RWPE1 (cell line): ENCODE measurements at regions not wholly inside any gene's neighbourhood (a gene's known extent, or its start where the extent isn't known, plus 50 kb on each side); places are given as distances from the start of the nearest gene placed in this dataset.
"Not testable (repeated sequence)": the region's sequence is repeated elsewhere in the genome, so short reads cannot be mapped to it uniquely, and the experiment has no call there.

Experiments used
- CTCF ChIA-PET: fragments of 350-600 bp; sonication (Branson Sonifier 250); formaldehyde crosslinking; extraction: SDS; loops from one replicate; lab custom pipeline; 2021; lab: Yijun Ruan, JAX
- POLR2A ChIA-PET: fragments of 400-600 bp; formaldehyde crosslinking; extraction: SDS; loops from one replicate; lab custom pipeline; 2020; ENCODE audit warnings: antibody characterized with exemption; ENCODE audit not compliant: low non-redundant PET; lab: Yijun Ruan, JAX
- DNase-seq: peaks from one replicate; pipeline ENCODE4 v3.0.0; 2012; ENCODE audit warnings: low spot score
- H3K27ac ChIP-seq: fragments of 450-650 bp; 2 replicates; pipeline ENCODE4 v1.5.1; 2017
- TF ChIP-seq, protein P1 (sequence below): fragments of 450-650 bp; conservative IDR thresholded peaks from 2 replicates; pipeline ENCODE4 v1.5.1; 2017; ENCODE audit warnings: low read depth, mild to moderate bottlenecking

DNA sequence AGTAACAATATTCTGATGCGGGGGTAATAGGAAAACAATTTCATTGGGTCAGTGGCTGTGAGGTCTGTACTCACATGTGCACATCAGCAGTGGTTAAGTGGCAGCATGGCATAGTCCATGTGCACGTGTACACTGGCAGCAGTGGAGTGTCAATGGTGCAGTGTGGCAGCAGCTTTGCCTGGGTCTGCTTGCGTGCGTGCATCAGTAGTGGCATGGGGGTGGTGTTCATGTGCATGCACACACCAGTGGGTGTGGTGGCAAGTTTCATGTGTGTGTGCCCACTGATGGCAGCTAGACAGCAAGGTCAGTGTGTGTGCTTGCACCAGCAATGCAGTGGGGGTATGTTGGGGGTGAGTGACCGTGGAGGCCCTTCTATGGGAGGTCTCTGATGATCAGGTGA is 581.6 kb upstream of the KLHL4 start:
- ChIA-PET POLR2A (no interaction called here), CTCF (no interaction called here)
- TF ChIP-seq, protein P1, sequence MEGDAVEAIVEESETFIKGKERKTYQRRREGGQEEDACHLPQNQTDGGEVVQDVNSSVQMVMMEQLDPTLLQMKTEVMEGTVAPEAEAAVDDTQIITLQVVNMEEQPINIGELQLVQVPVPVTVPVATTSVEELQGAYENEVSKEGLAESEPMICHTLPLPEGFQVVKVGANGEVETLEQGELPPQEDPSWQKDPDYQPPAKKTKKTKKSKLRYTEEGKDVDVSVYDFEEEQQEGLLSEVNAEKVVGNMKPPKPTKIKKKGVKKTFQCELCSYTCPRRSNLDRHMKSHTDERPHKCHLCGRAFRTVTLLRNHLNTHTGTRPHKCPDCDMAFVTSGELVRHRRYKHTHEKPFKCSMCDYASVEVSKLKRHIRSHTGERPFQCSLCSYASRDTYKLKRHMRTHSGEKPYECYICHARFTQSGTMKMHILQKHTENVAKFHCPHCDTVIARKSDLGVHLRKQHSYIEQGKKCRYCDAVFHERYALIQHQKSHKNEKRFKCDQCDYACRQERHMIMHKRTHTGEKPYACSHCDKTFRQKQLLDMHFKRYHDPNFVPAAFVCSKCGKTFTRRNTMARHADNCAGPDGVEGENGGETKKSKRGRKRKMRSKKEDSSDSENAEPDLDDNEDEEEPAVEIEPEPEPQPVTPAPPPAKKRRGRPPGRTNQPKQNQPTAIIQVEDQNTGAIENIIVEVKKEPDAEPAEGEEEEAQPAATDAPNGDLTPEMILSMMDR = no peak
- DNase-seq = no peak
- H3K27ac ChIP-seq = no peak overlapping the region

DNA sequence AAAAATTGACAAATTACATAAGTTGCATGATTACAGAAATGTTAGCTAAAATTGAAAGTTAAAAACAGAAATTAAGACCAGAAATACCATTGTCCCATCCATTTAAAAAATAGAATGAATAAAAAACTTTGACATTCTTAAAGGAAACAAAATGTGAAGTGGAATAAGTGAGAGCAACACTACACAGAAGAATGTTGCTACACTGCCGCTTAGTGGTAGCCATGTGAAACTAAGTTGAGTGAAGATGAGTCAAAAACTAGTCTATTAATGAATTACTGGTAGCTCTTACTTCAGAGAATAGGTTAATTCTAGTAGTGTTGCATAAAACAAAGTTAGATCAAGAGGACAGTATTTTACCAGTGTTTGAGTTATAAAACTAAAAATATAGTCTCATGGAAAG is 571.0 kb upstream of the KLHL4 start:
- DNase-seq = peak; percentile 3
- CTCF ChIA-PET = interaction anchor here (0.7 kb wide), 2 partner anchors 48 to 741 kb away, joined by 3 read pairs; no protein-coding TSS in a partner anchor
- no peak overlapping the region for H3K27ac ChIP-seq
- POLR2A ChIA-PET = no interaction called here
- TF ChIP-seq, protein P1 = peak; percentile 57

DNA sequence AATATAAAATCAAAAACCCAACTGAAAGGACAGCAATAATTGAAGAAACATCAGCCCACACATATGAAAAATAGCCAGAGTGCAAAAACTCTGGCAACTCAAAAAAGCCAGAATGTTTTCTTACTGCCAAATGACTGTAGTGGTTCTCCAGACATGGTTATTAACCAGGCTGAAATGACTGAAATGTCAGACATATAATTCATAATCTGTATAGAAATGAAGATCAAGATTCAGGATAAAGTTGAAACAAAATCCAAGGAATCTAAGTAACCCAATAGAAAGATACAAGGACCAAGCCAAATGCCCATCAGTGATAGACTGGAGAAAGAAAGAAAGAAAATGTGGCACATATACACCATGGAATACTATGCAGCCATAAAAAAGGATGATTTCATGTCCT is 553.3 kb upstream of the KLHL4 start:
- CTCF ChIA-PET = no interaction called here
- TF ChIP-seq, protein P1 = no peak
- DNase-seq = no peak

GRCh38 chrX:86981326-86981879 is 536.2 kb upstream of the KLHL4 start:
- POLR2A ChIA-PET = no interaction called here
- DNase-seq = no peak
- CTCF ChIA-PET = interaction anchor here (0.7 kb wide), 1 partner anchor 46 kb away, joined by 3 read pairs; no protein-coding TSS in a partner anchor
- TF ChIP-seq, protein P1 = no peak
- H3K27ac ChIP-seq = no peak overlapping the region

More for the DNA sequence above, 553.3 kb upstream of the KLHL4 start:
- POLR2A ChIA-PET = no interaction called here
- no peak overlapping the region for H3K27ac ChIP-seq

- POLR2A ChIA-PET, H3K27ac ChIP-seq, DNase-seq, CTCF ChIA-PET: not testable (repeated sequence)
Measured at GRCh38 chrX:86987351-86987750, 530.3 kb upstream of the KLHL4 start.

- TF ChIP-seq, protein P1 = no peak
- no peak overlapping the region for H3K27ac ChIP-seq
- CTCF ChIA-PET = no interaction called here
- POLR2A ChIA-PET = no interaction called here
- DNase-seq = no peak
Measured at GRCh38 chrX:87003031-87003430, 514.6 kb upstream of the KLHL4 start.

GRCh38 chrX:87005183-87005582 is 512.4 kb upstream of the KLHL4 start:
- H3K27ac ChIP-seq = no peak overlapping the region
- CTCF ChIA-PET = no interaction called here
- TF ChIP-seq, protein P1 = no peak
- no peak for DNase-seq
- POLR2A ChIA-PET = no interaction called here
